WI38 (cell line): ENCODE measurements at regions not wholly inside any gene's neighbourhood (a gene's known extent, or its start where the extent isn't known, plus 50 kb on each side); places are given as distances from the start of the nearest gene placed in this dataset.

Experiments
- H3K4me3 ChIP-seq: 2 replicates; pipeline ENCODE4 v1.5.1; 2011; ENCODE audit warnings: low read depth, mild to moderate bottlenecking, control low read depth, low read length
- TF ChIP-seq, protein P1 (sequence below): IDR thresholded peaks from 2 replicates; pipeline ENCODE4 v1.5.1; 2012; ENCODE audit warnings: low read depth, mild to moderate bottlenecking, control low read depth, low read length

DNA sequence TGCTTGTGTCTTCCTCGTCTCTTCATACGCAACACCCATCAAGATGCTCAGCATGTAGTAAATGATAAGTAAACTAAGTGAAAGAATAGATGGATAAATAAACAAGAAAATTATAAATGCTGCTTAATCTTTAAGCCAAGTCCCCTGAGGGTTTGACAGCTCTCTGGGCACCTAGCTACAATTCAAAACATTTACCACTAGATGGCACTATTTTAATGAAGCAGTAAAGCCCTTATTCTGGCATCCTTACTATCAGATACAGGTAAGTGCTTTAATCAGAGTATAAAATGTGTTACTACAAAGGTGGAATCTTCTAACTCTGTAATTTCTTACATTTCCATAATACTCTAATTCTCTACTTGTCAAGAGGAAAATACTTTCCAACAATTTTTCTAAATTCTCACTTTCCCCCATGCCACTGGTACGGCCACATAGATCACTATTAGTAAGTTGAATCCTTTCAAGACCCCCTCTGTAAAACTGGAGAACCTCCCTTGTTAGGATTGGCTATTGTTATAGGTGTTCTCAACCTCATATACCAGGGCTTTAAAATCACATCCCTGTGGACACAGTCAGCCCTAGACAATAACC lies 137.8 kb downstream of the BARHL2 start:
- TF ChIP-seq, protein P1, sequence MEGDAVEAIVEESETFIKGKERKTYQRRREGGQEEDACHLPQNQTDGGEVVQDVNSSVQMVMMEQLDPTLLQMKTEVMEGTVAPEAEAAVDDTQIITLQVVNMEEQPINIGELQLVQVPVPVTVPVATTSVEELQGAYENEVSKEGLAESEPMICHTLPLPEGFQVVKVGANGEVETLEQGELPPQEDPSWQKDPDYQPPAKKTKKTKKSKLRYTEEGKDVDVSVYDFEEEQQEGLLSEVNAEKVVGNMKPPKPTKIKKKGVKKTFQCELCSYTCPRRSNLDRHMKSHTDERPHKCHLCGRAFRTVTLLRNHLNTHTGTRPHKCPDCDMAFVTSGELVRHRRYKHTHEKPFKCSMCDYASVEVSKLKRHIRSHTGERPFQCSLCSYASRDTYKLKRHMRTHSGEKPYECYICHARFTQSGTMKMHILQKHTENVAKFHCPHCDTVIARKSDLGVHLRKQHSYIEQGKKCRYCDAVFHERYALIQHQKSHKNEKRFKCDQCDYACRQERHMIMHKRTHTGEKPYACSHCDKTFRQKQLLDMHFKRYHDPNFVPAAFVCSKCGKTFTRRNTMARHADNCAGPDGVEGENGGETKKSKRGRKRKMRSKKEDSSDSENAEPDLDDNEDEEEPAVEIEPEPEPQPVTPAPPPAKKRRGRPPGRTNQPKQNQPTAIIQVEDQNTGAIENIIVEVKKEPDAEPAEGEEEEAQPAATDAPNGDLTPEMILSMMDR = no peak
- no peak overlapping the region for H3K4me3 ChIP-seq

DNA sequence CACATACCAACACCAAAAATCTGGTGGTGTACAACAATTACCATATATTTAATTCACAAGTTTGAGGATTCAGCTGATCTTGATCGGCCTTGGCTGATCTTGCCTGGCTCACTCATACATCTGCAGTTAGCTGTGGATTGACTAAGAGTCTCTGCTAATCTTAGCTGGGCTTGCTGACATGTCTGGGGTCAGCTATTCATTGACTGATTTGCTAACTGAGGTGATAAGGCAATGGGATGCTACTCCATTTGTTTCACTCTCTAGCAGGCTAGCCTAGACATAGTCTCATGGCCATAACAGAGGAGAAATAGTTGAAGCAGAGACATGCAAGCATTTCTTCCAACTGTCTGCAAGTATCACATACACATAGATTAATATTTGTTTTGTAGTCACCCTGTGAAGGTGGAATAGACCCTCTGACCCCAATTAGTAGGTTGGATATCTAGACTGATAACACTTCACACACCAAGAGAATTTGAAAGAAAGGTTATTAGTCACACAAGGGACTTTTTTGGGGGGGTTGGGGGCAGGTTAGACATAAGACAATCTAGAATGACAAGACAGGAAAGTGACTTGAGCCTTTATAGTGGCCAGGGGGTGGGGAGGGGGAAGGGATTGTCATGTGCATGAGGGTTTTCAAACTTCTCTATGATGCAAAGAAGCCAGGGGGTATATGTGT lies 142.3 kb downstream of the BARHL2 start:
- H3K4me3 ChIP-seq = no peak overlapping the region

DNA sequence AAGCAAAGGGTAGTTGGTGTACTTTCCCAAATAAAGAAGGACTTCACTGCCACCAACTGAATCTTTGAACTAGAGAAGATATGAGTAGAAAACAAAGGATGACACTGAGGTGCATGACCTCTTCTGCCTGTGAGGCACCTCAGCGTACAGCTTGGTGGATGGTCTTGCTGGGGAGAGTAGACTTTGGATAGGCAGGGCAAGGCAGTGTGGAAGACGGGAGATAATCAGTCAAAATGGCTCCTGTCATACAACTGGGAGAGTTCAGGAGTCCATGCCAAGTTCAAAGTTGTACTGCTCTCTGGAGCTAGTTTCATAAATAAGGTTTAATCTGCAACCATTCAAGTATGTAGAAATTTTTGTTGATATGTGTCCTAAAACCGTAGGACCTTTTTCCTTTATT lies 143.4 kb downstream of the BARHL2 start:
- no peak overlapping the region for H3K4me3 ChIP-seq
- TF ChIP-seq, protein P1 = no peak

More for the DNA sequence above, 142.3 kb downstream of the BARHL2 start:
- TF ChIP-seq, protein P1 = no peak

DNA sequence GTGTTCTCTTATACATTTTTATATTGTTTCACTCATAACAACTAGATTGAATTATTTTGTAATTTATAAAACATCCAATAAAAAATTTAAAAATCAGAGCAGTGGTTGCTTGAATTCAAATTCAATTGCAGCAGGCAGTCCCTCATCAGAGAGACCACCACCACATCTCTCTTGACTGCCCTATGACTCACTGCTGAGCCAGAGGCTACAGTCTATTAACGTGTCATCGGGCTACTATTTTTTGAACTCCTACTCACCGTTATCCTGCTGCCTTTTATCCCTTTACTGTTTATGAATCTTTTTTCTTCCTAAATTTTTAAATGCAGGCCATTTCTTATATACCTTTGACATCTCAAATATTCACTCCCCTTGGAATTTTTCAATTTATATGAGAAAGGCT lies 144.7 kb downstream of the BARHL2 start:
- TF ChIP-seq, protein P1 = no peak
- H3K4me3 ChIP-seq = no peak overlapping the region

DNA sequence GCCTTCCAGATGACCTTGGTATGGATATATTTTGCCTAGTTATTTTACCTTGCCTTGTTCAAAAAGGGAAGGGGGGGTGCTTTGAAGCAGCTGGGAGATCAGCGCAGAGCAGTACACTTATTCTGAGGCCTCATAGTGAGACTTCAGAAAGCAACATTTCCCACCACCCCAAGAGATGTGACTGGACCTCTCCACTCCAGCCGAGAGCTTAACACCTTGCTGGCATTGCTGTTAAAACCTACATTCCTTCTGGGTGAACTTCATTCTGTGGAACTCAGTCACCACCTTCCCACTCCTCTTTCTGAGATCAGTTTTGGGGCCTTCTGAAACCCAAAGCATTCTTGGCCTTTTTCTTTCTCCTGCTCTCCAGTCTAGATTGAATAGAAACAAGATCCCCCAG lies 148.7 kb downstream of the BARHL2 start:
- TF ChIP-seq, protein P1 = no peak

DNA sequence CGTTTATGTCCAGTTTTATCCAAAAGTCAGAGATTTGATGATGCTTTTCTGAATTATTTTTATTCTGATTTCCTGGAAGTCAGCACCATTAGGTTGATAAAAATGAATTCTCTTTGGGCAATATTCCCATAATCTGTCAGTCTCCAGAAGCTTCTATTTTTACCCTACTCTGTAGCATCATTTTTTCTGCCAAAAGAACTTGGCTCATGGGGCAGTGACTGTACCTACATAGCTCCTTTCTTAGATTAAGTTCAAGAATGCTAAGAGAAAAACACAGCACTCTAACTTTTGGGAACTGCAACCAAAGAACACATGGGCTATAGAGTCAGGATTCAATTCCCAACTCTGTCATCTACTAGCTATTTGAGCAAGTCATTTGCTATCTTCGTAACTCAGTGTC lies 152.9 kb downstream of the BARHL2 start:
- TF ChIP-seq, protein P1 = no peak
- no peak overlapping the region for H3K4me3 ChIP-seq

More for the DNA sequence above, 148.7 kb downstream of the BARHL2 start:
- H3K4me3 ChIP-seq = no peak overlapping the region

DNA sequence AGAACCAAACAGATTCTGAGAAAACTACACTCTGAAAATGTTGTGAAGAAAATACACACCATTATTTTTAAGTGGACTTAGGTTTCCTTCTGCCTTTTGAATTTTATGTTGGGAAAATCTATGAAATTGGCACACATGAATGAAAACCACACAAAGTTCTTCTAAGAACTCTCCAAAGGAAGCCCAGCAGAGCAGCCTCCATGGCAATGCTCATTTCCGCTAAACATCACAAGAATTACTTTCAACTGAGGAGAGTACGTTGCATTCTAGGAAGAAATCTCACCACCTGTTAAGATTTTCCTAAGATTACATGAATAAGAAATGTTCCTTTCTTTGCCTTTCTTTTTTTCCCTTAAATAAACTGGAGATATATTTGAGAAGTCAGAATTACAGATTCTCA lies 154.2 kb downstream of the BARHL2 start:
- no peak overlapping the region for H3K4me3 ChIP-seq
- TF ChIP-seq, protein P1 = no peak
